ENCODE measurements at regions not wholly inside any gene's neighbourhood (a gene's known extent, or its start where the extent isn't known, plus 50 kb on each side); places are given as distances from the start of the nearest gene placed in this dataset.

DNA sequence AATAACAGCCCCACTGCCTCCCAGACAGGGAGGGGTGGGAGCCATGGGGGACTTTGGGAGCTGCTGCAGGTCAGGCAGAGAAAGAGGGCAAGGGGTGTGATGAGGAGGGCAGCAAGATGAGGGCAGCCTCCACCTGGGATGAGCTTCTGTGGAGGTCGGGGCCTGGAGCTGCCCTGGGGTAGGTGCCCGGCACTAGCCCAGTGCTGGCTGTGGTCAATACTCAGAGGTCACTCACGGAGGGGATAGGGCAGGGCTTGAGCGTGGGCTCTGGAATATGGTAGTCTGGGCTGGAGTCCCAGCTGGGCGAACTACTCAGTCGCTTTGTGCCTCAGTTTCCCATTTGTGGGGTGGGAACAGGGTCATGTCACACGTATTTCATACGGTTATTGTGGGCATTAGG, 169.0 kb downstream of the IRF8 start:
- H3K4me3 ChIP-seq (ENCODE audit: low read depth, low read length) = no peak overlapping the region
- TF ChIP-seq, protein P1, sequence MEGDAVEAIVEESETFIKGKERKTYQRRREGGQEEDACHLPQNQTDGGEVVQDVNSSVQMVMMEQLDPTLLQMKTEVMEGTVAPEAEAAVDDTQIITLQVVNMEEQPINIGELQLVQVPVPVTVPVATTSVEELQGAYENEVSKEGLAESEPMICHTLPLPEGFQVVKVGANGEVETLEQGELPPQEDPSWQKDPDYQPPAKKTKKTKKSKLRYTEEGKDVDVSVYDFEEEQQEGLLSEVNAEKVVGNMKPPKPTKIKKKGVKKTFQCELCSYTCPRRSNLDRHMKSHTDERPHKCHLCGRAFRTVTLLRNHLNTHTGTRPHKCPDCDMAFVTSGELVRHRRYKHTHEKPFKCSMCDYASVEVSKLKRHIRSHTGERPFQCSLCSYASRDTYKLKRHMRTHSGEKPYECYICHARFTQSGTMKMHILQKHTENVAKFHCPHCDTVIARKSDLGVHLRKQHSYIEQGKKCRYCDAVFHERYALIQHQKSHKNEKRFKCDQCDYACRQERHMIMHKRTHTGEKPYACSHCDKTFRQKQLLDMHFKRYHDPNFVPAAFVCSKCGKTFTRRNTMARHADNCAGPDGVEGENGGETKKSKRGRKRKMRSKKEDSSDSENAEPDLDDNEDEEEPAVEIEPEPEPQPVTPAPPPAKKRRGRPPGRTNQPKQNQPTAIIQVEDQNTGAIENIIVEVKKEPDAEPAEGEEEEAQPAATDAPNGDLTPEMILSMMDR (IDR thresholded peaks at IDR 0.05; ENCODE audit: low read depth, low read length, missing control alignments) = no peak
- DNase-seq (ENCODE audit: low read depth) = no peak

DNA sequence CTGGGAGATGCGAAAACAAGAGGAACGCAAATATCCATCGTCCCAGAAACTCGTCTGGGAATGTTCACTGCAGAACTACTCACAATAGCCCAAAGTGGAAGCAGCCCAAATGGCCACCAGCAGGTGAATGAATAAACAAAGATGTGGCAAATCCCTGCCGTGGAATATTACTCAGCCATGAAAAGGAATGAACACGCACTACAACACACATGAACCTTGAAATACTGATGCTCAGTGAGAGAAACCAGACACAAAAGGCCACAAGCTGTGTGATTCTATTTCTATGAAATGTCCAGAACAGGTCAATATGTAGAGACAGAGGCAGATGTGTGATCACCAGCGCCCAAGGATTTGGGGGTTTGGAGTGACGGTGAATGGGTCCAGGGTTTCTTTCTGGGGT, 169.8 kb downstream of the IRF8 start:
- TF ChIP-seq, protein P1 (IDR thresholded peaks at IDR 0.05; ENCODE audit: low read depth, low read length, missing control alignments) = no peak
- DNase-seq (ENCODE audit: low read depth) = no peak
- H3K4me3 ChIP-seq (ENCODE audit: low read depth, low read length) = no peak overlapping the region

DNA sequence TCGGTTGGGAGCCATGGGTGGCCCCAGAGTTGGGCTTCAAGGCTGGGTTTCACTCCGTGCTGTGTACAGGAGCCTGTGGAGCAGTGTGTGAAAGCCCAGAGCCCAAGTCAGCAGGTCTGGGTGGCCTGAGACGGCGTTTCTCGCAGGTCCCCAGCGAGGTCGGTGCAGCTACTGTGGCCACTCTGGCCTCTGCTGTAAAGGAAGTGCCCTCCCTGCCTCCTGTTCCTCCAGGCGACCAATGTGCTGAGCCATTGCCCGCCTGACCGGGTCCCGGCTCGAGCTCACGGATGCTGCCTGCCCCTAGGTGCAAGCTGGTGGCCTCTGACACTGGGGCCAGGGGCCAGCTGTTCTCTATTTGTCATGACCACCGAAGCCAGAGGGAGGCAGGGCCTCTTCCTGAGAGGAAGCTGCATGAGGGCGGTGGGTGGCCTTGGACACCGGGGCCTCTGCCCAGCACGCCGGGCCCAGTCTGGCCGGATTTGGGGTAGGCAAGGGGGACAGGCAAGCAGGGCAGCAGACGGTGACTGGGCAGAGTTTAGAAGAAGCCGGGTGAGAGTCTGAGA, 170.9 kb downstream of the IRF8 start:
- H3K4me3 ChIP-seq (ENCODE audit: low read depth, low read length) = no peak overlapping the region
- TF ChIP-seq, protein P1 (IDR thresholded peaks at IDR 0.05; ENCODE audit: low read depth, low read length, missing control alignments) = no peak
- DNase-seq (ENCODE audit: low read depth) = no peak

DNA sequence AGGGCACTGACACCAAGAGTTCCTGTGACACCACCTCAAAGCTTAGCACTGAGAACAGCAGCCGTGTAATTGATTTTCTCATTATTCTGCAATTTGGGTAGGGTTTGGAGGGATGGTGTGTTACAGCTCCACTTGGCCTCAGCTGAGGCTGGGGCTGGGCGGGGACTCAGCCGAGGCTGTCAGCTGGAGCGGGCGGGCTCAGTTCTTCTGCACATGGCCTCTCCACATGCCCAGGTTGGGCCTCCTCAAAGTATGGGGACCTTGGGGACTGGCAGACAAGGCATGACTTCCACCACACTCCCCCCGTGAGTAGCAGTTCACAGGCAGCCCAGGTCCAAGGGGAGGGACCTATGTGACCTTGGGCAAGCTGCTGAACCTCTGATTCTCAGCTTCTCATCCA, 171.5 kb downstream of the IRF8 start:
- DNase-seq (ENCODE audit: low read depth) = no peak
- no peak overlapping the region for H3K4me3 ChIP-seq (ENCODE audit: low read depth, low read length)
- TF ChIP-seq, protein P1 (IDR thresholded peaks at IDR 0.05; ENCODE audit: low read depth, low read length, missing control alignments) = no peak

DNA sequence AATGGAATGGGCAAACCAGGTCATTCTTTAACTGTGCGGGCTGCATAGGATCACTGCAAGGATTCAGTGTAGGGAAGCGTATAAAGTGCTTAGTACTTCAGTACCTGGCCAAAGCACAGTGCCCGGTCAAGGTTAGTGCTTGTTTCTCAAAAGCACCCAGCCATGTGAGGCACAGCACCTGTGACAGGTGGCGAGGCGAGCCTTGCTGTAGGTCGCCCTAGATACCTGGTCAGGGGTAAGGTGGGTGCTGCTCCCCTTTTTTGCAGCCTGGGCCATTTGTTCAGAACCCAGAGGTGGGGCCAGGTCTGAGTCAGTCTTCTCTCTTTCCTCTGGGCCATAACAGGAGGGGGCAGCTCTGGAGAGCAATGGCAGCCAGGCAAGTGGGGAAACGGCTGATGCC, 172.0 kb downstream of the IRF8 start:
- DNase-seq (ENCODE audit: low read depth) = no peak
- TF ChIP-seq, protein P1 (IDR thresholded peaks at IDR 0.05; ENCODE audit: low read depth, low read length, missing control alignments) = no peak
- H3K4me3 ChIP-seq (ENCODE audit: low read depth, low read length) = no peak overlapping the region

DNA sequence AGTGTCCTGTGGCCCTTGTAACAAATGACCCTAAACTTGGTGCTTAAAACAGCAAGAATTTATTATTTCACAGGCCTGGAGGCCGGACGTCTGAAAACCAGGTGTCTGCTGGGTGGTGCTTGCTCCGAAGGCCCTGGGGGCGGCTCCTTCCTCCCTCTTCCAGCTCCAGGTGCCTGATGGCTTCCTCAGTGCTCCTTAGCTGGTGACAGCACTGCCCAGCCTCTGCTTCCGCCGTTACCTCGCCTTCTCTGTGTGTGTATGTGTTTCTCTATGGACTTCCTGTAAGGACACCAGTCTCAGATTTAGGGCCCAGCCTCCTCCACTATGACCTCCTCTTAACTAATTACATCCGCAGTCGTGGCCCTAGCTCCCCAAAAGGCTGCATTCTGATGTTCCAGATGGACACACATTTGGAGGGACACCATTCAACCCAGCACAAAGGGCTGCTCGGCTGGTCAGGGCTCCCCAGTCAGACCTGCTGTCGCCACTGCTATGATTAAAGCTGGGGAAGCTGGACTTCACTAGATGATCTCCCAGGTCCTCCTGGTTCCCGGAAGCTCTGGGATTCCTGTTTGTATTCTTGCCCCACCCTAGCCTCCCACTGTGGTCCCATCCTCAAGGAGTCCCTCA, 172.8 kb downstream of the IRF8 start:
- TF ChIP-seq, protein P1 (IDR thresholded peaks at IDR 0.05; ENCODE audit: low read depth, low read length, missing control alignments) = no peak
- no peak for DNase-seq (ENCODE audit: low read depth)
- H3K4me3 ChIP-seq (ENCODE audit: low read depth, low read length) = no peak overlapping the region

All from GM12864 (cell line).